OCI-LY3 (cell line): ENCODE measurements at regions not wholly inside any gene's neighbourhood (a gene's known extent, or its start where the extent isn't known, plus 50 kb on each side); places are given as distances from the start of the nearest gene placed in this dataset.

Experiments
- EZH2phosphoT487 ChIP-seq: fragments of 200-600 bp; shearing (Covaris generic); IDR thresholded peaks from 2 replicates; pipeline ENCODE4 v1.6.1; 2018; ENCODE audit warnings: antibody characterized with exemption, mixed run types, low read depth
- TF ChIP-seq, protein P1 (sequence below): fragments of 200-600, 300-600 bp; sonication (generic); IDR thresholded peaks from 2 replicates; pipeline ENCODE4 v1.5.1; 2014; ENCODE audit warnings: antibody characterized with exemption, low read length, low read depth

DNA sequence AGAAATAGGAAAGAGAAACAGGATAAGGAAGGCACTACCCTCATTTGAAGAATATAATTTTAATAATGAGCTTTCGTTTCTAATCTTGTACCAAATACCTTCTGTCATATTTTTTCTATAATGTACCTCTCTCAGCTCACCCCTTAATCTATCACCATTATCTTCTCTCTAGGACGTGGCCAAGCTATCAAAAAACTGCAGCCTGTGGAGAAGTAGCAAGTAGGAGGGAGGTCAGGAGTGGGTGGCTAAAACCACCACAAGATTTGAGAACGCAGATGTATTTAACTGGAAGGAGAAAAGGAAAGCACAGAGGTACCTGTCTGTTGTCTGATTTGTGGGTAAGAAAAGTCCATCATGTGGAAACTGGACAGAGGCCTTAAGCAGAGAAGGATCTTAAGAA is 576.7 kb upstream of the DIPK2B start:
- TF ChIP-seq, protein P1, sequence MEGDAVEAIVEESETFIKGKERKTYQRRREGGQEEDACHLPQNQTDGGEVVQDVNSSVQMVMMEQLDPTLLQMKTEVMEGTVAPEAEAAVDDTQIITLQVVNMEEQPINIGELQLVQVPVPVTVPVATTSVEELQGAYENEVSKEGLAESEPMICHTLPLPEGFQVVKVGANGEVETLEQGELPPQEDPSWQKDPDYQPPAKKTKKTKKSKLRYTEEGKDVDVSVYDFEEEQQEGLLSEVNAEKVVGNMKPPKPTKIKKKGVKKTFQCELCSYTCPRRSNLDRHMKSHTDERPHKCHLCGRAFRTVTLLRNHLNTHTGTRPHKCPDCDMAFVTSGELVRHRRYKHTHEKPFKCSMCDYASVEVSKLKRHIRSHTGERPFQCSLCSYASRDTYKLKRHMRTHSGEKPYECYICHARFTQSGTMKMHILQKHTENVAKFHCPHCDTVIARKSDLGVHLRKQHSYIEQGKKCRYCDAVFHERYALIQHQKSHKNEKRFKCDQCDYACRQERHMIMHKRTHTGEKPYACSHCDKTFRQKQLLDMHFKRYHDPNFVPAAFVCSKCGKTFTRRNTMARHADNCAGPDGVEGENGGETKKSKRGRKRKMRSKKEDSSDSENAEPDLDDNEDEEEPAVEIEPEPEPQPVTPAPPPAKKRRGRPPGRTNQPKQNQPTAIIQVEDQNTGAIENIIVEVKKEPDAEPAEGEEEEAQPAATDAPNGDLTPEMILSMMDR, result no peak
- TF ChIP-seq EZH2phosphoT487, result no peak
